ENCODE measurements at regions not wholly inside any gene's neighbourhood (a gene's known extent, or its start where the extent isn't known, plus 50 kb on each side); places are given as distances from the start of the nearest gene placed in this dataset.

- TF ChIP-seq POLR2A (IDR thresholded peaks at IDR 0.05) (no peak), CTCF (IDR thresholded peaks at IDR 0.05) (no peak)
- no peak overlapping the region for H3K27ac ChIP-seq
- H3K36me3 ChIP-seq (replicated peaks in 1 of 2), result no peaks in the 10 kb centered on the region
- intact Hi-C loops (cut with DNase I), result no loop called here
- no peak for DNase-seq
- H3K9me3 ChIP-seq (replicated peaks in 1 of 3), result no peaks in the 10 kb centered on the region
- no peak overlapping the region for H3K4me3 ChIP-seq
- WGBS, 4 donors, result 87 to 95% (median 91%) methylated on average over 15 to 32 of the region's 32 CpGs
- H3K4me1 ChIP-seq (replicated peaks in 1 of 2), result no peaks in the 10 kb centered on the region
- no peaks in the 10 kb centered on the region for H3K27me3 ChIP-seq
Measured at GRCh38 chr19:24002256-24002945, 84.6 kb upstream of the ZNF254 start.

GRCh38 chr19:24003537-24003936 lies 83.5 kb upstream of the ZNF254 start:
- H3K4me1 ChIP-seq (replicated peaks in 1 of 2), result no peaks in the 10 kb centered on the region
- TF ChIP-seq POLR2A (IDR thresholded peaks at IDR 0.05) (no peak), CTCF (IDR thresholded peaks at IDR 0.05) (no peak)
- no peaks in the 10 kb centered on the region for H3K27me3 ChIP-seq
- H3K9me3 ChIP-seq (replicated peaks in 1 of 3), result no peaks in the 10 kb centered on the region
- H3K27ac ChIP-seq, result no peak overlapping the region
- 84 to 90% (median 86%) methylated on average over 10 to 19 of the region's 19 CpGs for WGBS, 4 donors
- intact Hi-C loops (cut with DNase I), result no loop called here
- H3K4me3 ChIP-seq, result no peak overlapping the region
- no peak for DNase-seq
- H3K36me3 ChIP-seq (replicated peaks in 1 of 2), result no peaks in the 10 kb centered on the region

GRCh38 chr19:24004166-24004565 lies 82.8 kb upstream of the ZNF254 start:
- H3K27ac ChIP-seq, result no peak overlapping the region
- TF ChIP-seq POLR2A (IDR thresholded peaks at IDR 0.05) (no peak), CTCF (IDR thresholded peaks at IDR 0.05) (no peak)
- no peaks in the 10 kb centered on the region for H3K36me3 ChIP-seq (replicated peaks in 1 of 2)
- intact Hi-C loops (cut with DNase I), result no loop called here
- no peaks in the 10 kb centered on the region for H3K4me1 ChIP-seq (replicated peaks in 1 of 2)
- DNase-seq, result no peak
- no peak overlapping the region for H3K4me3 ChIP-seq
- no peaks in the 10 kb centered on the region for H3K27me3 ChIP-seq
- 71 to 79% (median 73%) methylated on average over 2 to 6 of the region's 6 CpGs for WGBS, 4 donors
- H3K9me3 ChIP-seq (replicated peaks in 1 of 3), result no peaks in the 10 kb centered on the region

GRCh38 chr19:24029941-24030636 lies 56.9 kb upstream of the ZNF254 start:
- Histone ChIP-seq H3K4me3 (no peak overlapping the region), H3K36me3 (replicated peaks in 1 of 2) (no peaks in the 10 kb centered on the region), H3K9me3 (replicated peaks in 1 of 3) (no peaks in the 10 kb centered on the region), H3K27ac (no peak overlapping the region), H3K4me1 (replicated peaks in 1 of 2) (peaks cover 6 to 9% of the 10 kb centered on the region in 2 donors), H3K27me3 (no peaks in the 10 kb centered on the region)
- intact Hi-C loops (cut with DNase I), result no loop called here
- DNase-seq, result no peak
- TF ChIP-seq POLR2A (IDR thresholded peaks at IDR 0.05) (no peak), CTCF (IDR thresholded peaks at IDR 0.05) (no peak)
- WGBS, 4 donors, result 67 to 74% (median 73%) methylated on average over 6 to 8 of the region's 8 CpGs

All from adrenal gland (tissue), 9 donors.